ENCODE measurements at regions not wholly inside any gene's neighbourhood (a gene's known extent, or its start where the extent isn't known, plus 50 kb on each side); places are given as distances from the start of the nearest gene placed in this dataset.

DNA sequence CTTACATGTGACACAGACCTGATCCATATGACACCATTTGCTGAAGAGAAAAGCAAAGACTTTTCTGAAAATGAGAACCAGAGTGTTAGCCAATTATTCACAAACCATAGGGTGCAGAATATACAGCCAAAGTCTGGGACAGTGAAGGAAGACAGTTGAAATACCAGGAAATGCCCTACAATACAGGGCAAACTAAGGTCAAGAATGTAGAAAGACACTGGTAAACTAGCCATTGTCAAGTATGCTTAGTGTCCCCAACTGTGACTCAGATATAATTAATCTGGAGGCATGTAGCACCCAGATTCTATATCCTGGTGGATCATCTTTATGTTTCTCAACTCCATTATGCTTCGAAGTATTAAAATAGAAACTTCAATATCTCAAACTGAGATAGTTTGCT lies 200.9 kb upstream of the FSTL5 start:
- Histone ChIP-seq H3K4me1 (ENCODE audit: low read depth) (no peaks in the 10 kb centered on the region), H3K36me3 (ENCODE audit: low read depth) (no peaks in the 10 kb centered on the region), H3K4me3 (no peak overlapping the region), H3K9me3 (no peaks in the 10 kb centered on the region)
- no peak for ATAC-seq
- TF ChIP-seq, protein P1, sequence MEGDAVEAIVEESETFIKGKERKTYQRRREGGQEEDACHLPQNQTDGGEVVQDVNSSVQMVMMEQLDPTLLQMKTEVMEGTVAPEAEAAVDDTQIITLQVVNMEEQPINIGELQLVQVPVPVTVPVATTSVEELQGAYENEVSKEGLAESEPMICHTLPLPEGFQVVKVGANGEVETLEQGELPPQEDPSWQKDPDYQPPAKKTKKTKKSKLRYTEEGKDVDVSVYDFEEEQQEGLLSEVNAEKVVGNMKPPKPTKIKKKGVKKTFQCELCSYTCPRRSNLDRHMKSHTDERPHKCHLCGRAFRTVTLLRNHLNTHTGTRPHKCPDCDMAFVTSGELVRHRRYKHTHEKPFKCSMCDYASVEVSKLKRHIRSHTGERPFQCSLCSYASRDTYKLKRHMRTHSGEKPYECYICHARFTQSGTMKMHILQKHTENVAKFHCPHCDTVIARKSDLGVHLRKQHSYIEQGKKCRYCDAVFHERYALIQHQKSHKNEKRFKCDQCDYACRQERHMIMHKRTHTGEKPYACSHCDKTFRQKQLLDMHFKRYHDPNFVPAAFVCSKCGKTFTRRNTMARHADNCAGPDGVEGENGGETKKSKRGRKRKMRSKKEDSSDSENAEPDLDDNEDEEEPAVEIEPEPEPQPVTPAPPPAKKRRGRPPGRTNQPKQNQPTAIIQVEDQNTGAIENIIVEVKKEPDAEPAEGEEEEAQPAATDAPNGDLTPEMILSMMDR (IDR thresholded peaks at IDR 0.05), result no peak
- intact Hi-C loops (cut with DNase I, micrococcal nuclease), result no loop called here
- no peak for DNase-seq

DNA sequence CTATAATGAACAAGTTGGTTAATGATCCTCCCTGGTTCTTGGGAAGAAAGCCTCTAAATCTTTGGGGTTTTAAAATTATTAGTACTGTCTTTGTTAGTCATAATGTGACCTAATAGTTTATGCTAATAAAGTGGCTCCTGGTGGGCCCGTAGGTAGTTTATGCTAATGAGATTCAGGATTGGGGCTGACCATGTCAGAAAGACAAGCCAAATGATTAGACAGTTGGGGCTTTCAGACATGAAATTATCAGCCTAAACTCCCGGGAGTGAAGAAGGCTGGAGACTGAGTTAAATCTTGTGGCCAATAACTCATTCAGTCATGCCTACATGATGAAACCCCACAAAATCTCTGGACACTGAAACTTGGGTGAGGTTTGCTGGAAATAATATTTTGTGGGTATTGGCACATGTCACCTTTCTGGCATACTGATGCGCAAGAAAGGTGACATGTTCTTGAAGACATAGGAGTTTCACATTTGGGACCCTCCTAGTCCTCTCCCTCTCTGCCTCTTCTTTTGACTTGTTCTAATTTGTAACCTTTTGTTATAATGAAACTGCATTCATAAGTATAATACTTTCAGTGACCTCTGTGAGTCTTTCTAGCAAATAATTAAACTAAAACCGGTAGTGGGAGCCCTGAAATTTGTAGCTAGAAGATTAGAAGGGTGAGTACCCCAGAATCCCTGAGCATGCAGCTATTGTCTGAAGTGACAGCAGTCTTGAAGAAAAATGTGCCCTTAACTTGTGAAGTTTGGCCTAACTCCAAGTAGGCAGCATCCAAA lies 196.8 kb upstream of the FSTL5 start:
- Histone ChIP-seq H3K36me3 (ENCODE audit: low read depth) (no peaks in the 10 kb centered on the region), H3K4me1 (ENCODE audit: low read depth) (no peaks in the 10 kb centered on the region), H3K4me3 (no peak overlapping the region), H3K9me3 (no peaks in the 10 kb centered on the region)
- TF ChIP-seq, protein P1 (IDR thresholded peaks at IDR 0.05), result no peak
- DNase-seq (no peak), ATAC-seq (no peak)
- intact Hi-C loops (cut with DNase I, micrococcal nuclease), result no loop called here

DNA sequence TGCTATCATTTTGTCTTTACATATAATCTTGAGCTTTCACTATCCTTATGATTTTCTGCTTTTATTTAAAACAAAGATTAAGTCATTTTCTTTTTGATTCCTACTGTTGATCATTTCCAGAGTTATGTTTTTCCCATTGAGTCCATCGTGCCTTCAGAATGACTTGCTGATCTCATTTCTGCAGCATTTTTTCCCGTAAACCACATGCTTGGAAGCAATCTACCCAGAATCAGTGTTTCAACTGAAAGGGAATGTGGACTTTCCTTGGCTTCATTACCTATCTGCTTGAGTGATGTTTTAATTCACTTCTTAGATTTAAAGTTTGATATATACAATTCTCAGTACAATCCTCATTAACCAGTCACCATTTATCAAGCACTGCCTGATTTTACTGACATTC lies 192.4 kb upstream of the FSTL5 start:
- DNase-seq, result no peak
- TF ChIP-seq, protein P1 (IDR thresholded peaks at IDR 0.05), result no peak
- Histone ChIP-seq H3K4me3 (no peak overlapping the region), H3K36me3 (ENCODE audit: low read depth) (no peaks in the 10 kb centered on the region), H3K4me1 (ENCODE audit: low read depth) (no peaks in the 10 kb centered on the region), H3K9me3 (no peaks in the 10 kb centered on the region)
- intact Hi-C loops (cut with DNase I, micrococcal nuclease), result no loop called here
- ATAC-seq, result no peak

DNA sequence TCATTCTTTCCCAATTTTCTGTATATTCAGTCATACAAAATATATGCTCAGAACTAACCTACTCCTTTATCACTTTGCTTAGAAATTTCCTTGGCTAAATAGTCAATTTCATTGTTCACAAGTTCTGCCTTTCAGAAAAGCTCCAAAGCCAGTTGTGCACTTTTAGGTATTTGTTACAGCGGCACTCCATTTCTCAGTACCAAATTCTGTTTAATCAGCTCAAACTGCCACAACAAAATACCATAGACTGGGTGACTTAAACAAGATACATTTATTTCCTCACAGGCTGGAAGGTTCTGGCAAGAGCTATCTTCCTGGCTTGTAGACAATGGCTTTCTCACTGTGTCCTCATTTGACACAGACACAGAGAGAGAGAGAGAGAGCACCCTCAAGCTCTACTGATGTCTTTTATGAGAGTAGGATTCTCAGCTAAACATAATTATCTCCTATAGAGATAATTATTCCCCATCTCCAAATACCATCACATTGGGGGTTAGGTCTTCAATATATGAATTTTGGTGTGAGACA lies 188.8 kb upstream of the FSTL5 start:
- Histone ChIP-seq H3K4me1 (ENCODE audit: low read depth) (no peaks in the 10 kb centered on the region), H3K36me3 (ENCODE audit: low read depth) (no peaks in the 10 kb centered on the region), H3K4me3 (no peak overlapping the region), H3K9me3 (no peaks in the 10 kb centered on the region)
- intact Hi-C loops (cut with DNase I, micrococcal nuclease), result no loop called here
- TF ChIP-seq, protein P1 (IDR thresholded peaks at IDR 0.05), result no peak
- ATAC-seq (no peak), DNase-seq (no peak)

DNA sequence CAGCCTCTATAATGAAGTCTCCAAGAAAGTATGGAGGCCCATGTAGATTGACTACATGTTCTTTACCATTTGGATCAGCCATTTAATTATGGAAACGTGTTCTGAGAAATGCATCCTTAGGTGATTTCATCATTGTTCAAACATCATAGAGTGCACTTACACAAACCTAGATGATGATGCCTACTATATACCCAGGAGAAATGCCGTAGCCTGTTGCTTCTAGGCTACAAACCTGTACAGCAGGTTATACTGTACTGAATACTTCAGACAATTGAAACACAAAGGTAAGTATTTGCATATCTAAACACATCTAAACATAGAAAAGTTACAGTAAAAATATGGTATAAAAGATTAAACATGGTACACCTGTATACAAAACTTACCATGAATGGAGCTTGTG lies 186.5 kb upstream of the FSTL5 start:
- no peaks in the 10 kb centered on the region for H3K9me3 ChIP-seq
- H3K4me3 ChIP-seq, result no peak overlapping the region
- ATAC-seq (no peak), DNase-seq (no peak)
- TF ChIP-seq, protein P1 (IDR thresholded peaks at IDR 0.05), result no peak
- no peaks in the 10 kb centered on the region for H3K4me1 ChIP-seq (ENCODE audit: low read depth)
- no peaks in the 10 kb centered on the region for H3K36me3 ChIP-seq (ENCODE audit: low read depth)
- intact Hi-C loops (cut with DNase I, micrococcal nuclease), result no loop called here
